NCI-H524 (cell line): ENCODE measurements at regions not wholly inside any gene's neighbourhood (a gene's known extent, or its start where the extent isn't known, plus 50 kb on each side); places are given as distances from the start of the nearest gene placed in this dataset.

Source experiments
- DNase-seq, 2 experiments: peaks; one replicate each; lab custom pipeline; 2025; lab: John Stamatoyannopoulos, UW

GRCh38 chr18:30343090-30343489 is 699.5 kb downstream of the DSC3 start:
- DNase-seq = no peak

GRCh38 chr18:30342675-30343074 is 699.9 kb downstream of the DSC3 start:
- DNase-seq = no peak

- no peak for DNase-seq
Measured at GRCh38 chr18:30334781-30335180, 707.8 kb downstream of the DSC3 start.

- no peak for DNase-seq
Measured at GRCh38 chr18:30333310-30333709, 709.2 kb downstream of the DSC3 start.

- no peak for DNase-seq
Measured at GRCh38 chr18:30328839-30329238, 713.7 kb downstream of the DSC3 start.

GRCh38 chr18:30302181-30302580 is 740.4 kb downstream of the DSC3 start:
- DNase-seq = no peak

GRCh38 chr18:30298769-30299168 is 743.8 kb downstream of the DSC3 start:
- no peak for DNase-seq

- no peak for DNase-seq
Measured at GRCh38 chr18:30288662-30289414, 753.7 kb downstream of the DSC3 start.

- DNase-seq = peak in 1 of 2 experiments; percentile 62
Measured at GRCh38 chr18:30280861-30281470, 761.6 kb downstream of the DSC3 start.

GRCh38 chr18:30280186-30280585 is 762.4 kb downstream of the DSC3 start:
- DNase-seq = no peak

GRCh38 chr18:30277676-30278075 is 764.9 kb downstream of the DSC3 start:
- no peak for DNase-seq

- peak; percentile 16 to 73 for DNase-seq
Measured at GRCh38 chr18:30271716-30272115, 770.8 kb downstream of the DSC3 start.

GRCh38 chr18:30265190-30265589 is 777.4 kb downstream of the DSC3 start:
- no peak for DNase-seq

GRCh38 chr18:30254331-30254730 is 788.2 kb downstream of the DSC3 start:
- DNase-seq = no peak

- DNase-seq = peak; percentile 19 to 68
Measured at GRCh38 chr18:30248056-30248455, 794.5 kb downstream of the DSC3 start.

- no peak for DNase-seq
Measured at GRCh38 chr18:30245766-30246455, 796.6 kb downstream of the DSC3 start.

- no peak for DNase-seq
Measured at GRCh38 chr18:30234755-30235154, 807.8 kb downstream of the DSC3 start.

GRCh38 chr18:30211112-30211511 is 831.4 kb downstream of the DSC3 start:
- no peak for DNase-seq

GRCh38 chr18:30208546-30208945 is 834.0 kb downstream of the DSC3 start:
- no peak for DNase-seq

- DNase-seq = no peak
Measured at GRCh38 chr18:30192216-30192615, 850.3 kb downstream of the DSC3 start.

- DNase-seq = no peak
Measured at GRCh38 chr18:30186245-30186644, 856.3 kb downstream of the DSC3 start.

- DNase-seq = no peak
Measured at GRCh38 chr18:30177056-30177455, 865.5 kb downstream of the DSC3 start.

GRCh38 chr18:30175621-30176225 is 866.8 kb downstream of the DSC3 start:
- DNase-seq = no peak
